GM23338 (cell line): ENCODE measurements at regions not wholly inside any gene's neighbourhood (a gene's known extent, or its start where the extent isn't known, plus 50 kb on each side); places are given as distances from the start of the nearest gene placed in this dataset.

ENCODE experiments used
- ATAC-seq: fragments of 200-7000 bp; cut with Tn5 transposase; 3 replicates; pipeline ENCODE4 v1.9.1; 2020
- DNase-seq: peaks from one replicate; pipeline ENCODE4 v3.0.0-alpha.2; 2015; ENCODE audit warnings: low spot score
- H2AFZ ChIP-seq: fragments of 200-600 bp; sonication (generic); 2 replicates; pipeline ENCODE4 v1.8.0; 2016; ENCODE audit warnings: antibody characterized with exemption, mild to moderate bottlenecking, moderate library complexity
- H3F3A ChIP-seq: fragments of 200-600 bp; sonication (generic); replicated peaks from 2 replicates; pipeline ENCODE4 v1.8.0; 2017; ENCODE audit warnings: antibody characterized with exemption, mixed run types, low read depth
- H3K27ac ChIP-seq: fragments of 200-600 bp; sonication (generic); 2 replicates; pipeline ENCODE4 v1.6.1; 2016; ENCODE audit warnings: low read depth
- H3K27me3 ChIP-seq: fragments of 200-600 bp; sonication (generic); 2 replicates; pipeline ENCODE4 v1.8.0; 2016; ENCODE audit warnings: mild to moderate bottlenecking, mixed run types, moderate library complexity; ENCODE audit not compliant: insufficient read depth
- H3K36me3 ChIP-seq: fragments of 200-600 bp; sonication (generic); 2 replicates; pipeline ENCODE4 v1.8.0; 2016; ENCODE audit warnings: mild to moderate bottlenecking; ENCODE audit not compliant: insufficient read depth
- H3K4me1 ChIP-seq: fragments of 200-600 bp; sonication (generic); 2 replicates; pipeline ENCODE4 v1.8.0; 2016; ENCODE audit warnings: mild to moderate bottlenecking, moderate library complexity; ENCODE audit not compliant: insufficient read depth
- H3K4me2 ChIP-seq: fragments of 200-600 bp; sonication (generic); 2 replicates; pipeline ENCODE4 v1.7.1; 2017; ENCODE audit warnings: mixed run types
- H3K4me3 ChIP-seq: fragments of 200-600 bp; sonication (generic); 2 replicates; pipeline ENCODE4 v1.6.1; 2016; ENCODE audit warnings: mixed run types
- H3K79me2 ChIP-seq: fragments of 200-600 bp; sonication (generic); replicated peaks from 2 replicates; pipeline ENCODE4 v1.8.0; 2017; ENCODE audit warnings: mild to moderate bottlenecking; ENCODE audit not compliant: insufficient read depth
- H3K9me2 ChIP-seq: fragments of 200-600 bp; sonication (generic); 2 replicates; pipeline ENCODE4 v1.8.0; 2017; ENCODE audit not compliant: insufficient read depth
- H4K20me1 ChIP-seq: fragments of 200-600 bp; sonication (generic); replicated peaks from 2 replicates; pipeline ENCODE4 v1.8.0; 2017; ENCODE audit warnings: mild to moderate bottlenecking; ENCODE audit not compliant: insufficient read depth
- H3K27ac Mint-ChIP-seq: 2 replicates; pipeline ENCODE4 v1.8.0; 2020; ENCODE audit warnings: inconsistent platforms, mild to moderate bottlenecking, moderate library complexity, mixed read lengths
- H3K27me3 Mint-ChIP-seq: 3 replicates; pipeline ENCODE4 v1.8.0; 2022; ENCODE audit warnings: low read depth, mild to moderate bottlenecking, moderate library complexity, mixed read lengths, inconsistent platforms; ENCODE audit not compliant: insufficient read depth, poor library complexity
- H3K36me3 Mint-ChIP-seq: 3 replicates; pipeline ENCODE4 v1.8.0; 2021; ENCODE audit warnings: low read depth, mild to moderate bottlenecking, inconsistent platforms, moderate library complexity, mixed read lengths
- H3K4me1 Mint-ChIP-seq: 3 replicates; pipeline ENCODE4 v1.8.0; 2020; ENCODE audit warnings: mild to moderate bottlenecking, inconsistent platforms, mixed read lengths
- H3K4me3 Mint-ChIP-seq: 3 replicates; pipeline ENCODE4 v1.8.0; 2021; ENCODE audit warnings: moderate library complexity, mild to moderate bottlenecking, inconsistent platforms, mixed read lengths
- H3K9me3 Mint-ChIP-seq: 3 replicates; pipeline ENCODE4 v1.8.0; 2020; ENCODE audit warnings: moderate library complexity, mild to moderate bottlenecking, inconsistent platforms, mixed read lengths
- CREB1 ChIP-seq: fragments of 250-450 bp; sonication (Bioruptor Pico); IDR thresholded peaks from 2 replicates; pipeline ENCODE4 v1.5.0; 2020; ENCODE audit warnings: low read depth, mild to moderate bottlenecking, moderate library complexity
- EZH2 ChIP-seq: fragments of 200-600 bp; sonication (generic); IDR thresholded peaks from one replicate; pipeline ENCODE4 v1.8.0; 2017; ENCODE audit warnings: antibody characterized with exemption, mild to moderate bottlenecking, low read depth; ENCODE audit not compliant: unreplicated experiment
- POLR2AphosphoS5 ChIP-seq: IDR thresholded peaks from 2 replicates; pipeline ENCODE4 v1.6.1; 2016; ENCODE audit warnings: antibody characterized with exemption, low read depth
- STAT1 ChIP-seq: IDR thresholded peaks from one replicate; pipeline ENCODE4 v1.6.1; 2016; ENCODE audit warnings: antibody characterized with exemption; ENCODE audit not compliant: unreplicated experiment
- ZNF462 ChIP-seq: fragments of 250-450 bp; sonication (Bioruptor Pico); IDR thresholded peaks from 2 replicates; pipeline ENCODE4 v1.5.0; 2020; ENCODE audit warnings: mild to moderate bottlenecking, moderate library complexity
- TF ChIP-seq, protein P1 (sequence below): IDR thresholded peaks from one replicate; pipeline ENCODE4 v1.6.1; 2018; ENCODE audit warnings: antibody characterized with exemption; ENCODE audit not compliant: unreplicated experiment
- TF ChIP-seq, protein P2 (sequence below): IDR thresholded peaks from 2 replicates; pipeline ENCODE4 v1.6.1; 2016; ENCODE audit warnings: antibody characterized with exemption

- H4K20me1 ChIP-seq: no peaks in the 10 kb centered on the region
Observed at GRCh38 chr9:129334105-129334935, 156.3 kb upstream of the IER5L start.

More at GRCh38 chr9:129334105-129334935, 156.3 kb upstream of the IER5L start:
- ATAC-seq (peak; percentile 80), DNase-seq (peak; percentile 97)
- Mint-ChIP-seq H3K4me3 (peak overlapping the region; percentile 60), H3K9me3 (peaks cover 13% of the 10 kb centered on the region; the same call in 2 of the 3 replicates), H3K27me3 (peaks cover 15% of the 10 kb centered on the region), H3K27ac (peak overlapping the region; percentile 99), H3K4me1 (peaks cover 37% of the 10 kb centered on the region), H3K36me3 (peaks cover 6% of the 10 kb centered on the region; the same call in 1 of the 3 replicates)
- Histone ChIP-seq H3K9me2 (no peaks in the 10 kb centered on the region; the same call in 1 of the 2 replicates), H3K36me3 (no peaks in the 10 kb centered on the region), H3K4me2 (peak overlapping the region; percentile 86), H2AFZ (no peak overlapping the region), H3K27me3 (no peaks in the 10 kb centered on the region), H3K79me2 (no peaks in the 10 kb centered on the region), H3F3A (peaks cover 35% of the 10 kb centered on the region), H3K4me3 (peak overlapping the region; percentile 49), H3K4me1 (peaks cover 39% of the 10 kb centered on the region), H3K27ac (peak overlapping the region; percentile 99)
- TF ChIP-seq ZNF462 (CRISPR knock-in tag) (no peak), STAT1 (no peak), POLR2AphosphoS5 (peak; percentile 10), EZH2 (no peak), CREB1 (CRISPR knock-in tag) (no peak)
- TF ChIP-seq, protein P1, sequence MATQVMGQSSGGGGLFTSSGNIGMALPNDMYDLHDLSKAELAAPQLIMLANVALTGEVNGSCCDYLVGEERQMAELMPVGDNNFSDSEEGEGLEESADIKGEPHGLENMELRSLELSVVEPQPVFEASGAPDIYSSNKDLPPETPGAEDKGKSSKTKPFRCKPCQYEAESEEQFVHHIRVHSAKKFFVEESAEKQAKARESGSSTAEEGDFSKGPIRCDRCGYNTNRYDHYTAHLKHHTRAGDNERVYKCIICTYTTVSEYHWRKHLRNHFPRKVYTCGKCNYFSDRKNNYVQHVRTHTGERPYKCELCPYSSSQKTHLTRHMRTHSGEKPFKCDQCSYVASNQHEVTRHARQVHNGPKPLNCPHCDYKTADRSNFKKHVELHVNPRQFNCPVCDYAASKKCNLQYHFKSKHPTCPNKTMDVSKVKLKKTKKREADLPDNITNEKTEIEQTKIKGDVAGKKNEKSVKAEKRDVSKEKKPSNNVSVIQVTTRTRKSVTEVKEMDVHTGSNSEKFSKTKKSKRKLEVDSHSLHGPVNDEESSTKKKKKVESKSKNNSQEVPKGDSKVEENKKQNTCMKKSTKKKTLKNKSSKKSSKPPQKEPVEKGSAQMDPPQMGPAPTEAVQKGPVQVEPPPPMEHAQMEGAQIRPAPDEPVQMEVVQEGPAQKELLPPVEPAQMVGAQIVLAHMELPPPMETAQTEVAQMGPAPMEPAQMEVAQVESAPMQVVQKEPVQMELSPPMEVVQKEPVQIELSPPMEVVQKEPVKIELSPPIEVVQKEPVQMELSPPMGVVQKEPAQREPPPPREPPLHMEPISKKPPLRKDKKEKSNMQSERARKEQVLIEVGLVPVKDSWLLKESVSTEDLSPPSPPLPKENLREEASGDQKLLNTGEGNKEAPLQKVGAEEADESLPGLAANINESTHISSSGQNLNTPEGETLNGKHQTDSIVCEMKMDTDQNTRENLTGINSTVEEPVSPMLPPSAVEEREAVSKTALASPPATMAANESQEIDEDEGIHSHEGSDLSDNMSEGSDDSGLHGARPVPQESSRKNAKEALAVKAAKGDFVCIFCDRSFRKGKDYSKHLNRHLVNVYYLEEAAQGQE: no peak
- TF ChIP-seq, protein P2, sequence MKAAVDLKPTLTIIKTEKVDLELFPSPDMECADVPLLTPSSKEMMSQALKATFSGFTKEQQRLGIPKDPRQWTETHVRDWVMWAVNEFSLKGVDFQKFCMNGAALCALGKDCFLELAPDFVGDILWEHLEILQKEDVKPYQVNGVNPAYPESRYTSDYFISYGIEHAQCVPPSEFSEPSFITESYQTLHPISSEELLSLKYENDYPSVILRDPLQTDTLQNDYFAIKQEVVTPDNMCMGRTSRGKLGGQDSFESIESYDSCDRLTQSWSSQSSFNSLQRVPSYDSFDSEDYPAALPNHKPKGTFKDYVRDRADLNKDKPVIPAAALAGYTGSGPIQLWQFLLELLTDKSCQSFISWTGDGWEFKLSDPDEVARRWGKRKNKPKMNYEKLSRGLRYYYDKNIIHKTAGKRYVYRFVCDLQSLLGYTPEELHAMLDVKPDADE: peak; percentile 49; the same call in 1 of the 2 replicates
